GM18498 (cell line): ENCODE measurements at regions not wholly inside any gene's neighbourhood (a gene's known extent, or its start where the extent isn't known, plus 50 kb on each side); places are given as distances from the start of the nearest gene placed in this dataset.
"Not testable (repeated sequence)": the region's sequence is repeated elsewhere in the genome, so short reads cannot be mapped to it uniquely, and the experiment has no call there.

Experiments used
- ATAC-seq: cut with Tn5 transposase; IDR thresholded peaks from one replicate; pipeline ENCODE4 v1.9.1; 2021; ENCODE audit warnings: mild to moderate bottlenecking, moderate library complexity; ENCODE audit not compliant: unreplicated experiment

GRCh38 chr2:83470928-83471327 lies 988.2 kb downstream of the SUCLG1 start:
- ATAC-seq: no peak

- no peak for ATAC-seq
Observed at GRCh38 chr2:83464444-83464843, 994.6 kb downstream of the SUCLG1 start.

GRCh38 chr2:83462881-83463280 lies 996.2 kb downstream of the SUCLG1 start:
- ATAC-seq: no peak

GRCh38 chr2:83461135-83461534 lies 997.9 kb downstream of the SUCLG1 start:
- no peak for ATAC-seq

- no peak for ATAC-seq
Observed at GRCh38 chr2:83459456-83459855, 999.6 kb downstream of the SUCLG1 start.

GRCh38 chr2:83435989-83436388 lies 1023.1 kb downstream of the SUCLG1 start:
- no peak for ATAC-seq

GRCh38 chr2:83420993-83421392 lies 1038.1 kb downstream of the SUCLG1 start:
- no peak for ATAC-seq

- ATAC-seq: no peak
Observed at GRCh38 chr2:83394134-83394904, 1064.8 kb downstream of the SUCLG1 start.

GRCh38 chr2:83388804-83389203 lies 1070.3 kb downstream of the SUCLG1 start:
- ATAC-seq: no peak

GRCh38 chr2:83386549-83386948 lies 1072.5 kb downstream of the SUCLG1 start:
- no peak for ATAC-seq

GRCh38 chr2:83378921-83379320 lies 1080.2 kb downstream of the SUCLG1 start:
- ATAC-seq: no peak

- ATAC-seq: no peak
Observed at GRCh38 chr2:83376731-83377130, 1082.3 kb downstream of the SUCLG1 start.

GRCh38 chr2:83370419-83370762 lies 1088.7 kb downstream of the SUCLG1 start:
- ATAC-seq: no peak

GRCh38 chr2:83369601-83370418 lies 1089.3 kb downstream of the SUCLG1 start:
- ATAC-seq: no peak

- ATAC-seq: no peak
Observed at GRCh38 chr2:83368916-83369315, 1090.2 kb downstream of the SUCLG1 start.

GRCh38 chr2:83368461-83368860 lies 1090.6 kb downstream of the SUCLG1 start:
- no peak for ATAC-seq

- no peak for ATAC-seq
Observed at GRCh38 chr2:83365476-83365875, 1093.6 kb downstream of the SUCLG1 start.

- no peak for ATAC-seq
Observed at GRCh38 chr2:83364264-83364663, 1094.8 kb downstream of the SUCLG1 start.

- ATAC-seq: not testable (repeated sequence)
Observed at GRCh38 chr2:83363138-83363537, 1095.9 kb downstream of the SUCLG1 start.

GRCh38 chr2:83359336-83359735 lies 1099.7 kb downstream of the SUCLG1 start:
- no peak for ATAC-seq

- no peak for ATAC-seq
Observed at GRCh38 chr2:83342860-83343329, 1116.2 kb downstream of the SUCLG1 start.

- ATAC-seq: no peak
Observed at GRCh38 chr2:83340424-83340823, 1118.7 kb downstream of the SUCLG1 start.
